DMS153 treated with DMSO at 0.1 percent for 48 hours (cell line): ENCODE measurements at regions not wholly inside any gene's neighbourhood (a gene's known extent, or its start where the extent isn't known, plus 50 kb on each side); places are given as distances from the start of the nearest gene placed in this dataset.

Experiments
- DNase-seq: peaks from one replicate; lab custom pipeline; 2025; ENCODE audit not compliant: unreplicated experiment; lab: John Stamatoyannopoulos, UW

DNA sequence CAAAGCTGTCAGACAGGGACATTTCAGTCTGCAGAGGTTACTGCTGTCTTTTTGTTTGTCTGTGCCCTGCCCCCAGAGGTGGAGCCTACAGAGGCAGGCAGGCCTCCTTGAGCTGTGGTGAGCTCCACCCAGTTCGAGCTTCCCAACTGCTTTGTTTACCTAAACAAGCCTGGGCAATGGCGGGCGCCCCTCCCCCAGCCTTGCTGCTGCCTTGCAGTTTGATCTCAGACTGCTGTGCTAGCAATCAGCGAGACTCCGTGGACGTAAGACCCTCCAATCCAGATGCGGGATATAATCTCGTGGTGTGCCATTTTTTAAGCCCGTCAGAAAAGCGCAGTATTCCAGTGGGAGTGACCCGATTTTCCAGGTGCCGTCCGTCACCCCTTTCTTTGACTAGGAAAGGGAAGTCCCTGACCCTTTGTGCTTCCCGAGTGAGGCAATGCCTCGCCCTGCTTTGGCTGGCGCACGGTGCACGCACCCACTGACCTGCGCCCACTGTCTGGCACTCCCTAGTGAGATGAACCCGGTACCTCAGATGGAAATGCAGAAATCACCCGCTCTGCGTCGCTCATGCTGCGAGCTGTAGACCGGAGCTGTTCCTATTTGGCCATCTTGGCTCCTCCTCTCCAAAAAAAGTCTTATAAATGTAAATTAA lies 54.1 kb upstream of the RIMS1 start:
- DNase-seq, result peak; percentile 13
